Neural progenitor cell (in vitro differentiated cells): ENCODE measurements at regions not wholly inside any gene's neighbourhood (a gene's known extent, or its start where the extent isn't known, plus 50 kb on each side); places are given as distances from the start of the nearest gene placed in this dataset.
"Not testable (repeated sequence)": the region's sequence is repeated elsewhere in the genome, so short reads cannot be mapped to it uniquely, and the experiment has no call there.

Experiments
- CTCF ChIP-seq: fragments of 200-600 bp; sonication (generic); IDR thresholded peaks from 2 replicates; pipeline ENCODE4 v1.5.1; 2017; ENCODE audit warnings: antibody characterized with exemption, mild to moderate bottlenecking
- EZH2 ChIP-seq: fragments of 200-600 bp; sonication (generic); IDR thresholded peaks from 2 replicates; pipeline ENCODE4 v1.6.1; 2017; ENCODE audit warnings: antibody characterized with exemption, mild to moderate bottlenecking, moderate library complexity
- EZH2phosphoT487 ChIP-seq: fragments of 200-600 bp; sonication (generic); IDR thresholded peaks from 2 replicates; pipeline ENCODE4 v1.6.1; 2017; ENCODE audit warnings: antibody characterized with exemption

- TF ChIP-seq CTCF, EZH2, EZH2phosphoT487: not testable (repeated sequence)
Measured at GRCh38 chr11:49558261-49558847, 350.0 kb upstream of the FOLH1 start.
